ENCODE measurements at regions not wholly inside any gene's neighbourhood (a gene's known extent, or its start where the extent isn't known, plus 50 kb on each side); places are given as distances from the start of the nearest gene placed in this dataset.

GRCh38 chr14:49512571-49512970, 73.6 kb downstream of the RPS29 start:
- Histone ChIP-seq H4K20me1 (ENCODE audit: low read depth) (no peaks in the 10 kb centered on the region), H2AFZ (replicated peaks) (no peak overlapping the region), H3F3A (ENCODE audit: low read depth) (peaks cover 3% of the 10 kb centered on the region), H3K36me3 (no peaks in the 10 kb centered on the region), H3K9me3 (ENCODE audit: low read depth) (no peaks in the 10 kb centered on the region), H3K79me2 (ENCODE audit: low read depth) (no peaks in the 10 kb centered on the region), H3K4me3 (no peak overlapping the region), H3K4me1 (peaks cover under 1% of the 10 kb centered on the region), H3K9ac (no peak overlapping the region), H3K4me2 (no peak overlapping the region), H3K27ac (no peak overlapping the region), H3K27me3 (no peaks in the 10 kb centered on the region)
- H3K9me3 Mint-ChIP-seq, result peaks cover 2% of the 10 kb centered on the region
- H3K27me3 Mint-ChIP-seq (ENCODE audit: insufficient read depth, low read depth), result peaks cover 5% of the 10 kb centered on the region
- no peak overlapping the region for H3K27ac Mint-ChIP-seq
- TF ChIP-seq EZH2phosphoT487 (IDR thresholded peaks at IDR 0.05) (no peak), EZH2 (IDR thresholded peaks at IDR 0.05) (no peak)
- no peak for DNase-seq (ENCODE audit: low spot score)
- no peaks in the 10 kb centered on the region for H3K4me1 Mint-ChIP-seq
- no peak overlapping the region for H3K4me3 Mint-ChIP-seq
- no peaks in the 10 kb centered on the region for H3K36me3 Mint-ChIP-seq

- H3K27ac Mint-ChIP-seq, result no peak overlapping the region
- H3K36me3 ChIP-seq, result no peaks in the 10 kb centered on the region
- no peaks in the 10 kb centered on the region for H3K36me3 Mint-ChIP-seq
- TF ChIP-seq EZH2phosphoT487 (IDR thresholded peaks at IDR 0.05) (no peak), CTCF (IDR thresholded peaks at IDR 0.05) (no peak), EZH2 (IDR thresholded peaks at IDR 0.05) (no peak)
- no peak overlapping the region for H3K4me3 Mint-ChIP-seq
- H3K9ac ChIP-seq, result no peak overlapping the region
- H3K27ac ChIP-seq, result no peak overlapping the region
- no peak for DNase-seq (ENCODE audit: low spot score)
- H3K4me2 ChIP-seq, result no peak overlapping the region
- no peaks in the 10 kb centered on the region for H3K9me3 ChIP-seq (ENCODE audit: low read depth)
- H3K4me1 ChIP-seq, result peaks cover 5% of the 10 kb centered on the region
- no peaks in the 10 kb centered on the region for H3K79me2 ChIP-seq (ENCODE audit: low read depth)
- no peaks in the 10 kb centered on the region for H3K4me1 Mint-ChIP-seq
- H3K27me3 ChIP-seq, result no peaks in the 10 kb centered on the region
- H2AFZ ChIP-seq (replicated peaks), result no peak overlapping the region
- H3F3A ChIP-seq (ENCODE audit: low read depth), result peaks cover 7% of the 10 kb centered on the region
- H3K4me3 ChIP-seq, result no peak overlapping the region
- H3K9me3 Mint-ChIP-seq, result peaks cover 2% of the 10 kb centered on the region
- H3K27me3 Mint-ChIP-seq (ENCODE audit: insufficient read depth, low read depth), result peaks cover 5% of the 10 kb centered on the region
- H4K20me1 ChIP-seq (ENCODE audit: low read depth), result no peaks in the 10 kb centered on the region
Measured at GRCh38 chr14:49512147-49512551, 74.0 kb downstream of the RPS29 start.

DNA sequence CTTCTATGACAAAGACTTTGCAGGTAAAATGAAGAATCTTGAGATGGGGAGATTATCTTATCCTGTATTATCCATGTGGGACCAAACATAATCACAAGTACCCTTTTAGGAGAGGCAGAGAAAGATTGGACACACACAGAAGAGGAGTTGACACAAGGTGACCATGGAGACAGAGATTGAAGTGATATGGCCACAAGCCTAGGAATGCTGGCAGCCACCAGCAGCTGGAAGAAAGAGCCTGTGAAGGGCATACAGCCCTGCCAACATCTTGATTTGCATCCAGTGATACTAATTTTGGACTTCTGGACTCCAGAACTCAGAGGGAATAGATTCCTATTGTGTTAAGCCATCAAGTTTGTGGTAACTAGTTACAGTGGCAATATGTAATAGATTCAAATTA, 78.1 kb downstream of the RPS29 start:
- Histone ChIP-seq H3K4me3 (no peak overlapping the region), H3K27me3 (no peaks in the 10 kb centered on the region), H3K27ac (no peak overlapping the region), H3K36me3 (no peaks in the 10 kb centered on the region), H2AFZ (replicated peaks) (no peak overlapping the region), H3K9ac (no peak overlapping the region), H3K79me2 (ENCODE audit: low read depth) (no peaks in the 10 kb centered on the region), H3K9me3 (ENCODE audit: low read depth) (no peaks in the 10 kb centered on the region), H4K20me1 (ENCODE audit: low read depth) (no peaks in the 10 kb centered on the region), H3K4me2 (no peak overlapping the region), H3F3A (ENCODE audit: low read depth) (peaks cover 15% of the 10 kb centered on the region), H3K4me1 (peaks cover 14% of the 10 kb centered on the region)
- peaks cover 2% of the 10 kb centered on the region for H3K9me3 Mint-ChIP-seq
- H3K4me3 Mint-ChIP-seq, result no peak overlapping the region
- peaks cover 5% of the 10 kb centered on the region for H3K27me3 Mint-ChIP-seq (ENCODE audit: insufficient read depth, low read depth)
- H3K36me3 Mint-ChIP-seq, result no peaks in the 10 kb centered on the region
- H3K4me1 Mint-ChIP-seq, result no peaks in the 10 kb centered on the region
- H3K27ac Mint-ChIP-seq, result no peak overlapping the region
- no peak for DNase-seq (ENCODE audit: low spot score)
- TF ChIP-seq CTCF (IDR thresholded peaks at IDR 0.05) (no peak), EZH2phosphoT487 (IDR thresholded peaks at IDR 0.05) (no peak), EZH2 (IDR thresholded peaks at IDR 0.05) (no peak)

- Histone ChIP-seq H3K27ac (no peak overlapping the region), H3K9me3 (ENCODE audit: low read depth) (no peaks in the 10 kb centered on the region), H4K20me1 (ENCODE audit: low read depth) (no peaks in the 10 kb centered on the region), H3K9ac (no peak overlapping the region), H2AFZ (replicated peaks) (no peak overlapping the region), H3K79me2 (ENCODE audit: low read depth) (no peaks in the 10 kb centered on the region), H3K4me2 (peak overlapping the region; percentile 23), H3K27me3 (no peaks in the 10 kb centered on the region), H3K4me3 (no peak overlapping the region), H3F3A (ENCODE audit: low read depth) (peaks cover 15% of the 10 kb centered on the region), H3K36me3 (no peaks in the 10 kb centered on the region), H3K4me1 (peaks cover 14% of the 10 kb centered on the region)
- no peaks in the 10 kb centered on the region for H3K36me3 Mint-ChIP-seq
- DNase-seq (ENCODE audit: low spot score), result peak; percentile 53
- peaks cover 3% of the 10 kb centered on the region for H3K27me3 Mint-ChIP-seq (ENCODE audit: insufficient read depth, low read depth)
- no peaks in the 10 kb centered on the region for H3K4me1 Mint-ChIP-seq
- TF ChIP-seq EZH2phosphoT487 (IDR thresholded peaks at IDR 0.05) (no peak), CTCF (IDR thresholded peaks at IDR 0.05) (no peak), EZH2 (IDR thresholded peaks at IDR 0.05) (no peak)
- peaks cover 2% of the 10 kb centered on the region for H3K9me3 Mint-ChIP-seq
- no peak overlapping the region for H3K4me3 Mint-ChIP-seq
- H3K27ac Mint-ChIP-seq, result no peak overlapping the region
Measured at GRCh38 chr14:49506650-49507049, 79.5 kb downstream of the RPS29 start.

All from neural progenitor cell (in vitro differentiated cells).